H1 (cell line): ENCODE measurements at regions not wholly inside any gene's neighbourhood (a gene's known extent, or its start where the extent isn't known, plus 50 kb on each side); places are given as distances from the start of the nearest gene placed in this dataset.

ENCODE experiments used
- CTCF ChIA-PET: fragments of 300-600 bp; sonication (Branson Sonifier 250); formaldehyde crosslinking; loops from one replicate; lab custom pipeline; 2021; ENCODE audit not compliant: partially characterized antibody; lab: Charles Lee
- POLR2A ChIA-PET: fragments of 300-600 bp; sonication (Branson Sonifier 250); formaldehyde crosslinking; loops from one replicate; lab custom pipeline; 2021; ENCODE audit warnings: inconsistent platforms; ENCODE audit not compliant: partially characterized antibody; lab: Charles Lee
- DNase-seq, 2 experiments: peaks; one replicate each; pipeline versions ENCODE4 v3.0.0 to v3.0.0-alpha.2; 2010 to 2022; ENCODE audit warnings: low spot score in 2 of 2, low read depth in 1 of 2, mixed read lengths in 1 of 2
- FAIRE-seq: peaks from 2 replicates; lab custom pipeline; 2011; peaks lifted over from hg19 to GRCh38; lab: Jason Lieb, UNC
- H2AFZ ChIP-seq: 2 replicates; pipeline ENCODE4 v1.8.1; 2012; ENCODE audit warnings: low read length, inconsistent platforms
- H2AK5ac ChIP-seq: 2 replicates; pipeline ENCODE4 v1.6.1; 2013; ENCODE audit warnings: low read depth, low read length
- H2BK120ac ChIP-seq: replicated peaks from 2 replicates; pipeline ENCODE3; 2013; ENCODE audit warnings: low read depth, low read length, inconsistent platforms
- H2BK12ac ChIP-seq: 2 replicates; pipeline ENCODE4 v1.6.1; 2013; ENCODE audit warnings: low read depth, low read length
- H2BK15ac ChIP-seq: 2 replicates; pipeline ENCODE4 v1.6.1; 2013; ENCODE audit warnings: low read length
- H2BK20ac ChIP-seq: 2 replicates; pipeline ENCODE4 v1.6.1; 2013; ENCODE audit warnings: low read length
- H2BK5ac ChIP-seq: 2 replicates; pipeline ENCODE4 v1.6.1; 2013; ENCODE audit warnings: low read depth, low read length
- H3K14ac ChIP-seq: 2 replicates; pipeline ENCODE4 v1.6.1; 2013; ENCODE audit warnings: inconsistent platforms; ENCODE audit not compliant: insufficient read length
- H3K18ac ChIP-seq: 2 replicates; pipeline ENCODE4 v1.6.1; 2013; ENCODE audit warnings: low read length; ENCODE audit errors: extremely low read depth
- H3K23ac ChIP-seq: 2 replicates; pipeline ENCODE4 v1.6.1; 2013; ENCODE audit warnings: inconsistent platforms; ENCODE audit not compliant: insufficient read length
- H3K23me2 ChIP-seq: 2 replicates; pipeline ENCODE4 v1.6.1; 2013; ENCODE audit warnings: low read depth, low read length
- H3K27ac ChIP-seq: 2 replicates; pipeline ENCODE4 v1.6.1; 2011; ENCODE audit warnings: low read depth, low read length, inconsistent platforms
- H3K27me3 ChIP-seq, 4 experiments: replicated peaks in 1 of 4; 1 replicate in 1 of 4; 2 replicates in 3 of 4; pipeline versions ENCODE4 v1.6.1 to v1.8.1; 2011 to 2013; ENCODE audit warnings: low read length in 3 of 4, mild to moderate bottlenecking in 3 of 4, inconsistent platforms in 2 of 4, mixed read lengths in 2 of 4, moderate library complexity in 1 of 4; ENCODE audit not compliant: control insufficient read depth in 3 of 4, insufficient read depth in 3 of 4; ENCODE audit errors: extremely low read depth in 1 of 4
- H3K36me3 ChIP-seq, 4 experiments: 2 replicates each; pipeline versions ENCODE4 v1.6.1 to v1.8.1; 2011 to 2013; ENCODE audit warnings: mild to moderate bottlenecking in 4 of 4, low read length in 3 of 4, moderate library complexity in 2 of 4, control low read depth in 1 of 4, inconsistent platforms in 1 of 4; ENCODE audit not compliant: insufficient read depth in 4 of 4, control insufficient read depth in 2 of 4
- H3K4ac ChIP-seq: replicated peaks from 2 replicates; pipeline ENCODE3; 2013; ENCODE audit warnings: low read length, low read depth, mixed read lengths, inconsistent platforms; ENCODE audit not compliant: insufficient read length
- H3K4me1 ChIP-seq, 4 experiments: replicated peaks in 1 of 4; 1 replicate in 1 of 4; 2 replicates in 3 of 4; pipeline versions ENCODE4 v1.6.1 to v1.8.1; 2011 to 2013; ENCODE audit warnings: low read length in 3 of 4, inconsistent platforms in 2 of 4, mixed read lengths in 1 of 4; ENCODE audit not compliant: insufficient read depth in 4 of 4, control insufficient read depth in 3 of 4
- H3K4me2 ChIP-seq, 2 experiments: 2 replicates each; pipeline versions ENCODE4 v1.6.1 to v1.8.1; 2011 to 2013; ENCODE audit warnings: low read depth in 2 of 2, low read length in 2 of 2, control low read depth in 1 of 2, inconsistent platforms in 1 of 2, mild to moderate bottlenecking in 1 of 2; ENCODE audit not compliant: insufficient read depth in 1 of 2
- H3K4me3 ChIP-seq, 4 experiments: fragments of 200-600, 300-600 bp in 1 of 4; sonication (generic), shearing (Covaris generic), sonication (Bioruptor Twin) in 1 of 4; 2 replicates each; pipeline versions ENCODE4 v1.5.1 to v1.8.1; 2011 to 2016; ENCODE audit warnings: low read length in 4 of 4, low read depth in 3 of 4, control low read depth in 2 of 4, inconsistent platforms in 2 of 4, mild to moderate bottlenecking in 2 of 4, mixed read lengths in 1 of 4, moderate library complexity in 1 of 4; ENCODE audit not compliant: insufficient read depth in 2 of 4; ENCODE audit errors: extremely low read depth in 1 of 4
- H3K56ac ChIP-seq: replicated peaks from 2 replicates; pipeline ENCODE3; 2013; ENCODE audit warnings: low read depth, mild to moderate bottlenecking, mixed read lengths, low read length, inconsistent platforms; ENCODE audit not compliant: insufficient read length
- H3K79me1 ChIP-seq: 2 replicates; pipeline ENCODE4 v1.6.1; 2013; ENCODE audit warnings: low read depth, low read length, control low read depth
- H3K79me2 ChIP-seq, 2 experiments: 2 replicates each; pipeline versions ENCODE4 v1.6.1 to v1.8.1; 2012 to 2013; ENCODE audit warnings: low read length in 2 of 2, mild to moderate bottlenecking in 2 of 2, inconsistent platforms in 1 of 2; ENCODE audit not compliant: insufficient read depth in 2 of 2, control insufficient read depth in 1 of 2
- H3K9ac ChIP-seq, 4 experiments: replicated peaks in 1 of 4; 1 replicate in 1 of 4; 2 replicates in 3 of 4; pipeline versions ENCODE4 v1.6.1 to v1.8.1; 2011 to 2013; ENCODE audit warnings: low read depth in 3 of 4, low read length in 3 of 4, control low read depth in 2 of 4, mild to moderate bottlenecking in 2 of 4, moderate library complexity in 2 of 4, inconsistent platforms in 1 of 4; ENCODE audit errors: extremely low read depth in 1 of 4
- H3K9me3 ChIP-seq, 2 experiments: 2 replicates each; pipeline versions ENCODE4 v1.6.1 to v1.8.1; 2012 to 2013; ENCODE audit warnings: mild to moderate bottlenecking in 2 of 2, moderate library complexity in 2 of 2, control low read depth in 1 of 2, inconsistent platforms in 1 of 2, low read depth in 1 of 2, low read length in 1 of 2, mixed read lengths in 1 of 2; ENCODE audit not compliant: insufficient read depth in 2 of 2
- H4K20me1 ChIP-seq, 2 experiments: replicated peaks in 1 of 2; 2 replicates each; pipeline versions ENCODE3 to v1.8.1; 2011 to 2013; ENCODE audit warnings: inconsistent platforms in 2 of 2, low read length in 2 of 2, mild to moderate bottlenecking in 1 of 2; ENCODE audit not compliant: insufficient read depth in 2 of 2, control insufficient read depth in 1 of 2
- H4K5ac ChIP-seq: 2 replicates; pipeline ENCODE4 v1.6.1; 2013; ENCODE audit warnings: low read length, low read depth, mixed read lengths, inconsistent platforms; ENCODE audit not compliant: insufficient read length
- H4K8ac ChIP-seq: 2 replicates; pipeline ENCODE4 v1.8.0; 2013; ENCODE audit warnings: mild to moderate bottlenecking, moderate library complexity, low read length, inconsistent platforms; ENCODE audit not compliant: insufficient read depth; ENCODE audit errors: extremely low read depth
- H4K91ac ChIP-seq: replicated peaks from 2 replicates; pipeline ENCODE3; 2013; ENCODE audit warnings: low read length, mixed read lengths, inconsistent platforms; ENCODE audit not compliant: insufficient read length
- CBX5 ChIP-seq: fragments of 300-800, 300-1000 bp; sonication (generic); IDR thresholded peaks from 2 replicates; pipeline ENCODE4 v1.7.1; 2016; ENCODE audit warnings: antibody characterized with exemption, low read length, low read depth
- CTBP2 ChIP-seq: IDR thresholded peaks from 2 replicates; pipeline ENCODE4 v1.7.0; 2011; ENCODE audit warnings: borderline replicate concordance, mild to moderate bottlenecking, moderate library complexity, mixed read lengths, low read length; ENCODE audit not compliant: insufficient read depth, insufficient read length
- CTCF ChIP-seq, 3 experiments: IDR thresholded peaks; 1 replicate in 2 of 3; 2 replicates in 1 of 3; pipeline versions ENCODE4 v1.5.1 to v1.6.1; 2011; ENCODE audit warnings: low read length in 3 of 3, mild to moderate bottlenecking in 3 of 3, inconsistent platforms in 2 of 3, low read depth in 1 of 3, moderate library complexity in 1 of 3; ENCODE audit not compliant: insufficient read depth in 1 of 3; ENCODE audit errors: control extremely low read depth in 1 of 3
- EP300 ChIP-seq, 2 experiments: IDR thresholded peaks; 1 replicate in 1 of 2; 2 replicates in 1 of 2; pipeline ENCODE4 v1.6.1; 2011 to 2012; ENCODE audit warnings: low read depth in 2 of 2, low read length in 2 of 2, mild to moderate bottlenecking in 2 of 2, borderline replicate concordance in 1 of 2, inconsistent platforms in 1 of 2, moderate library complexity in 1 of 2
- JUN ChIP-seq: IDR thresholded peaks from 2 replicates; pipeline ENCODE4 v1.6.1; 2011; ENCODE audit warnings: low read depth, mild to moderate bottlenecking, improper control_type of control experiment, low read length
- POLR2AphosphoS5 ChIP-seq: IDR thresholded peaks from 2 replicates; pipeline ENCODE4 v1.6.1; 2011; ENCODE audit warnings: low read depth, low read length
- RAD21 ChIP-seq, 2 experiments: IDR thresholded peaks in 1 of 2; conservative IDR thresholded peaks in 1 of 2; 2 replicates each; pipeline ENCODE4 v1.6.1; 2011; ENCODE audit warnings: low read depth in 2 of 2, low read length in 2 of 2, improper control_type of control experiment in 1 of 2, inconsistent platforms in 1 of 2, mild to moderate bottlenecking in 1 of 2, moderate library complexity in 1 of 2
- SIX5 ChIP-seq: IDR thresholded peaks from 2 replicates; pipeline ENCODE4 v1.6.1; 2011; ENCODE audit warnings: mild to moderate bottlenecking, low read depth, low read length
- WGBS, 2 experiments: shearing (Covaris generic) in 1 of 2; methylation state at CpG; one replicate each; pipeline versions ENCODE4 v1.1.6 to v1.1.7; 2013 to 2015; ENCODE audit warnings: low lambda C conversion rate in 2 of 2, mixed read lengths in 2 of 2, inconsistent platforms in 1 of 2, low coverage in 1 of 2, missing lambda C conversion rate in 1 of 2; ENCODE audit not compliant: insufficient replicate concordance in 2 of 2, insufficient coverage in 1 of 2, insufficient read length in 1 of 2; ENCODE audit errors: extremely low coverage in 1 of 2, missing lambda C conversion rate in 1 of 2; 5-methylcytosine and 5-hydroxymethylcytosine counted together

DNA sequence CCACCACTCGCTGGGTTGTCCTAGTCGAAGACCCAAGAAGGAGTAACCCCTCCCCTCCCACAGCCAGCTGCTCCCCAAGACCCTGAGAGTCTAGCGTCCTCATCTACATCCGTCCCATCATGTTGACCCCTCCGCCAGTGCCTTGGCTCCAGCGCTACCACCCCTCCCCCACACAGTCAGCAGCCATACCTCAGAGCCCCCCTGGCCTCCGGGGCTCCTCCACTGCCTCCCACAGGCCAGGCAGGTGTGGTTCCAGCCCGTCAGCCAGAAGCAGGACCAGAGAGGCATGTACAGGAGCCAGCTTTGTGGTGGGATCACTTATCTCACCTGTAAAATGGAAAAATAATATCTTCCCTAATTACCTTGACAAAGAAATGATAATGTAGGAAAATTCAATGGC is 51.5 kb upstream of the PHF21B start:
- Histone ChIP-seq H3K27ac (no peak overlapping the region), H3K4me2 (no peak overlapping the region)
- WGBS, 2 experiments, result 91% methylated on average over 8 of the region's 8 CpGs; no CpG with 5 or more reads in 1 of the 2 experiments

More for the DNA sequence above, 51.5 kb upstream of the PHF21B start:
- Histone ChIP-seq H3K18ac (no peak overlapping the region), H2BK5ac (peak overlapping the region; percentile 21; the same call in 1 of the 2 replicates), H3K79me2 (no peaks in the 10 kb centered on the region), H3K23ac (no peak overlapping the region), H3K4me3 (no peak overlapping the region), H3K9ac (no peak overlapping the region), H2BK120ac (no peak overlapping the region)
- no peak for DNase-seq
- CTCF ChIA-PET, result interaction anchor here (1.2 to 2.1 kb wide), 6 partner anchors 11 to 100 kb away, joined by 3 to 10 read pairs (median 5); no protein-coding TSS in a partner anchor
- TF ChIP-seq CBX5, result no peak
- TF ChIP-seq RAD21 (IDR thresholded peaks at IDR 0.05 in 1 of 2, conservative IDR thresholded peaks at IDR 0.05 in 1 of 2; ENCODE audit: low read depth in 2 of 2, low read length in 2 of 2), result peak; percentile 23 to 62; a peak in 2 of 4 replicates
- no peak for TF ChIP-seq POLR2AphosphoS5
- TF ChIP-seq EP300 (IDR thresholded peaks at IDR 0.05; ENCODE audit: borderline replicate concordance in 1 of 2, low read depth in 2 of 2, low read length in 2 of 2), result no peak
- TF ChIP-seq JUN, result no peak
- no peak for TF ChIP-seq CTBP2
- TF ChIP-seq SIX5, result no peak
- peak; percentile 22 to 41 (median 28); a peak in 3 of 4 replicates for TF ChIP-seq CTCF (IDR thresholded peaks at IDR 0.05; ENCODE audit: control extremely low read depth in 1 of 3, insufficient read depth in 1 of 3, low read depth in 1 of 3, low read length in 3 of 3)
- TF ChIP-seq, all 59 proteins: peak for 2
- no peak overlapping the region for H2AK5ac ChIP-seq
- H4K8ac ChIP-seq, result peak overlapping the region; percentile 2; the same call in 1 of the 2 replicates
- POLR2A ChIA-PET, result interaction anchor here (1.3 to 3.4 kb wide), 4 partner anchors 7 to 56 kb away, joined by 4 to 9 read pairs (median 7); no protein-coding TSS in a partner anchor
- no peak overlapping the region for H2BK15ac ChIP-seq
- H3K56ac ChIP-seq, result no peak overlapping the region
- H4K20me1 ChIP-seq, result no peaks in the 10 kb centered on the region
- H4K5ac ChIP-seq, result no peak overlapping the region
- H2AFZ ChIP-seq, result no peak overlapping the region
- no peaks in the 10 kb centered on the region; a peak in 1 of 4 replicates for H3K9me3 ChIP-seq
- peak overlapping the region; percentile 44 for H3K4ac ChIP-seq
- no peak overlapping the region for H4K91ac ChIP-seq
- no peak for FAIRE-seq
- no peaks in the 10 kb centered on the region; the same call in 1 of the 2 replicates for H3K79me1 ChIP-seq
- peaks cover 0 to 5% (median 0%) of the 10 kb centered on the region in 4 experiments; a peak in 1 of 7 replicates for H3K4me1 ChIP-seq
- no peak overlapping the region for H2BK12ac ChIP-seq
- H2BK20ac ChIP-seq, result no peak overlapping the region
- no peak overlapping the region for H3K14ac ChIP-seq
- 0 out of 7 replicates have a peak, but pooled peaks cover 0 to 2% (median under 1%) of the 10 kb centered on the region in 4 experiments for H3K27me3 ChIP-seq
- H3K23me2 ChIP-seq, result no peaks in the 10 kb centered on the region
- no peaks in the 10 kb centered on the region for H3K36me3 ChIP-seq
